Endothelial cell of umbilical vein (primary cell): ENCODE measurements at regions not wholly inside any gene's neighbourhood (a gene's known extent, or its start where the extent isn't known, plus 50 kb on each side); places are given as distances from the start of the nearest gene placed in this dataset.

Experiments
- BruUV-seq: library from RNA; stranded (reverse); fragments of 400-500 nt; replicated peaks from 2 replicates; lab custom pipeline; 2021; lab: Mats Ljungman, UMichigan
- CTCF ChIA-PET: fragments of 300-600, 350-600 bp; sonication (Branson Sonifier 250); formaldehyde crosslinking; loops from one replicate; lab custom pipeline; 2021; ENCODE audit warnings: antibody characterized with exemption, inconsistent platforms; lab: Charles Lee
- POLR2A ChIA-PET: fragments of 300-600, 350-600 bp; sonication (Branson Sonifier 250); formaldehyde crosslinking; loops from one replicate; lab custom pipeline; 2021; ENCODE audit warnings: antibody characterized with exemption, inconsistent platforms; lab: Charles Lee
- DNase-seq: peaks from one replicate; pipeline ENCODE4 v3.0.0-alpha.2; 2011; ENCODE audit warnings: low read depth, low spot score
- FAIRE-seq: peaks from 2 replicates; lab custom pipeline; 2011; peaks lifted over from hg19 to GRCh38; lab: Jason Lieb, UNC
- H2AFZ ChIP-seq: 2 replicates; pipeline ENCODE4 v1.6.0; 2012; ENCODE audit warnings: low read depth, low read length, control low read depth, inconsistent platforms
- H3K27ac ChIP-seq: 2 replicates; pipeline ENCODE4 v1.5.1; 2011; ENCODE audit warnings: low read depth, mild to moderate bottlenecking, control low read depth, low read length, moderate library complexity; ENCODE audit not compliant: insufficient read depth
- H3K27me3 ChIP-seq, 2 experiments: 2 replicates each; pipeline versions ENCODE4 v1.6.0 to v1.6.1; 2011; ENCODE audit warnings: low read length in 2 of 2, mixed read lengths in 1 of 2; ENCODE audit not compliant: control insufficient read depth in 2 of 2, insufficient read depth in 2 of 2
- H3K36me3 ChIP-seq, 2 experiments: 2 replicates in 1 of 2; 3 replicates in 1 of 2; pipeline ENCODE4 v1.5.1; 2011; ENCODE audit warnings: low read length in 2 of 2, mild to moderate bottlenecking in 1 of 2, moderate library complexity in 1 of 2; ENCODE audit not compliant: control insufficient read depth in 2 of 2, insufficient read depth in 2 of 2; ENCODE audit errors: extremely low read depth in 1 of 2
- H3K4me1 ChIP-seq: 3 replicates; pipeline ENCODE4 v1.5.1; 2011; ENCODE audit warnings: mild to moderate bottlenecking, low read length; ENCODE audit not compliant: control insufficient read depth, insufficient read depth; ENCODE audit errors: extremely low read depth
- H3K4me2 ChIP-seq: 2 replicates; pipeline ENCODE4 v1.6.1; 2011; ENCODE audit warnings: low read length, control low read depth, mixed read lengths; ENCODE audit not compliant: insufficient read depth
- H3K4me3 ChIP-seq, 3 experiments: fragments of 200-600 bp in 1 of 3; sonication (generic), shearing (Covaris generic) in 1 of 3; replicated peaks in 1 of 3; 2 replicates each; pipeline ENCODE4 v1.5.1; 2011 to 2016; ENCODE audit warnings: control low read depth in 3 of 3, low read length in 3 of 3, mild to moderate bottlenecking in 2 of 3, inconsistent platforms in 1 of 3, low read depth in 1 of 3, moderate library complexity in 1 of 3; ENCODE audit not compliant: insufficient read depth in 1 of 3
- H3K79me2 ChIP-seq: 2 replicates; pipeline ENCODE4 v1.6.0; 2012; ENCODE audit warnings: low read length, inconsistent platforms; ENCODE audit not compliant: control insufficient read depth, insufficient read depth
- H3K9ac ChIP-seq: replicated peaks from 2 replicates; pipeline ENCODE3; 2011; ENCODE audit warnings: low read length, control low read depth; ENCODE audit not compliant: insufficient read depth; ENCODE audit errors: extremely low read depth
- H3K9me1 ChIP-seq: replicated peaks from 3 replicates; pipeline ENCODE4 v1.6.0; 2011; ENCODE audit warnings: mild to moderate bottlenecking, low read length; ENCODE audit not compliant: control insufficient read depth, insufficient read depth; ENCODE audit errors: extremely low read depth
- H3K9me3 ChIP-seq: replicated peaks from 2 replicates; pipeline ENCODE4 v1.5.1; 2012; ENCODE audit warnings: low read length, inconsistent platforms; ENCODE audit not compliant: control insufficient read depth, insufficient read depth
- H4K20me1 ChIP-seq: replicated peaks from 2 replicates; pipeline ENCODE3; 2011; ENCODE audit warnings: mild to moderate bottlenecking, low read length; ENCODE audit not compliant: control insufficient read depth, insufficient read depth; ENCODE audit errors: extremely low read depth
- CTCF ChIP-seq, 2 donors: IDR thresholded peaks; 1 replicate in 1 of 2; 2 replicates in 1 of 2; pipeline ENCODE4 v1.5.1; 2011; ENCODE audit warnings: low read length in 2 of 2, mild to moderate bottlenecking in 2 of 2, moderate library complexity in 2 of 2, control low read depth in 1 of 2, inconsistent platforms in 1 of 2, low read depth in 1 of 2; ENCODE audit not compliant: insufficient read depth in 1 of 2; ENCODE audit errors: extremely low read depth in 1 of 2
- FOS ChIP-seq: IDR thresholded peaks from 2 replicates; pipeline ENCODE4 v1.6.1; 2011; ENCODE audit warnings: mild to moderate bottlenecking, low read length, moderate library complexity, borderline replicate concordance; ENCODE audit not compliant: insufficient read depth
- GATA2 ChIP-seq: IDR thresholded peaks from 2 replicates; pipeline ENCODE4 v1.7.0; 2011; ENCODE audit warnings: low read depth, mild to moderate bottlenecking, moderate library complexity, mixed read lengths, low read length; ENCODE audit not compliant: insufficient read length, insufficient read depth
- MYC ChIP-seq: IDR thresholded peaks from one replicate; pipeline ENCODE4 v1.6.1; 2011; ENCODE audit warnings: mild to moderate bottlenecking, low read depth, low read length
- POLR2A ChIP-seq: IDR thresholded peaks from 2 replicates; pipeline ENCODE4 v1.6.1; 2012; ENCODE audit warnings: low read depth, mild to moderate bottlenecking, control low read depth, low read length
- POLR2AphosphoS5 ChIP-seq: IDR thresholded peaks from 2 replicates; pipeline ENCODE4 v1.6.1; 2012; ENCODE audit warnings: low read depth, mild to moderate bottlenecking, control low read depth, low read length, moderate library complexity; ENCODE audit not compliant: insufficient read depth
- dilution Hi-C: fragments of 300-500 bp; cut with MboI; formaldehyde crosslinking; loops from one replicate; pipeline ENCODE4 v1.15.0; 2019; ENCODE audit warnings: low sequenced_read_pairs; ENCODE audit not compliant: extremely low pct_ligation_motif_present
- intact Hi-C: fragments of 100-400 bp; cut with micrococcal nuclease; formaldehyde crosslinking; loops from one replicate; pipeline ENCODE4 v1.10.0; 2022

- Histone ChIP-seq H3K4me3 (no peak overlapping the region), H3K36me3 (no peaks in the 10 kb centered on the region), H3K4me1 (no peaks in the 10 kb centered on the region), H2AFZ (no peak overlapping the region), H4K20me1 (no peaks in the 10 kb centered on the region), H3K9me1 (no peaks in the 10 kb centered on the region), H3K79me2 (no peaks in the 10 kb centered on the region), H3K4me2 (no peak overlapping the region), H3K9me3 (no peaks in the 10 kb centered on the region), H3K27ac (no peak overlapping the region), H3K9ac (no peak overlapping the region), H3K27me3 (no peaks in the 10 kb centered on the region)
- dilution Hi-C loops = no loop called here
- FAIRE-seq (no peak), DNase-seq (no peak)
- ChIA-PET CTCF (no interaction called here), POLR2A (no interaction called here)
- no TSS peak for BruUV-seq
- intact Hi-C loops = no loop called here
- no peak for TF ChIP-seq FOS
- no peak for TF ChIP-seq POLR2A
- no peak for TF ChIP-seq CTCF (IDR thresholded peaks at IDR 0.05; ENCODE audit: extremely low read depth in 1 of 2, insufficient read depth in 1 of 2, low read depth in 1 of 2, low read length in 2 of 2)
- no peak for TF ChIP-seq POLR2AphosphoS5
- no peak for TF ChIP-seq MYC
These were observed 244.0 kb upstream of the TBC1D5 start for GRCh38 chr3:17986348-17986816.

- Histone ChIP-seq H3K4me3 (no peak overlapping the region), H3K4me2 (no peak overlapping the region), H4K20me1 (no peaks in the 10 kb centered on the region), H3K36me3 (no peaks in the 10 kb centered on the region), H3K9me3 (no peaks in the 10 kb centered on the region), H3K4me1 (no peaks in the 10 kb centered on the region), H3K79me2 (no peaks in the 10 kb centered on the region), H3K9ac (no peak overlapping the region), H2AFZ (no peak overlapping the region), H3K9me1 (no peaks in the 10 kb centered on the region), H3K27me3 (no peaks in the 10 kb centered on the region), H3K27ac (no peak overlapping the region)
- FAIRE-seq = no peak
- no TSS peak for BruUV-seq
- POLR2A ChIA-PET = no interaction called here
- CTCF ChIA-PET = no interaction called here
- intact Hi-C loops (no loop called here), dilution Hi-C loops (no loop called here)
- DNase-seq = no peak
- no peak for TF ChIP-seq POLR2A
- TF ChIP-seq FOS = no peak
- TF ChIP-seq GATA2 = no peak
These were observed 243.4 kb upstream of the TBC1D5 start for GRCh38 chr3:17985658-17986347.
